HG03025 (cell line): ENCODE measurements at regions not wholly inside any gene's neighbourhood (a gene's known extent, or its start where the extent isn't known, plus 50 kb on each side); places are given as distances from the start of the nearest gene placed in this dataset.

Experiments used
- ATAC-seq: cut with Tn5 transposase; IDR thresholded peaks from one replicate; pipeline ENCODE4 v1.9.1; 2021; ENCODE audit warnings: mild to moderate bottlenecking, moderate library complexity; ENCODE audit not compliant: unreplicated experiment, low FRiP score

DNA sequence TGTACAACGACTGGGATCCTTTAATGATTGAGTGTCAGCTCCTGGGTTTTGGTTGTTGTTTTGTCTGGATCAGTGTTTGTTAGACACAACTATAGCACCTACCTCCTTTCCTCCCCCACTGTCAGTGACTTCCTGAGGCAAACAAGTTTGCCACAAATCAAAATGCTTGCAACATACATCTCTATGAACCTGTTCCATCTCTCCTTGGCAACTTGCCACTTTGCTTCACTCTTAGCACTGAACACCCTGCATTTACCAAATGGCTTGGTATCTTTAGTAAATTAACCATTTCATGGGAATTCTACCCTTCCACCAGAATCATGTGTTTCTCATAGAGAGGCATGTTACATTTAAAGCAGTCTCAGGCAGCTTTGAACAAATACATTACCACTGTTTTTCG lies 301.1 kb upstream of the TANK start:
- no peak for ATAC-seq

DNA sequence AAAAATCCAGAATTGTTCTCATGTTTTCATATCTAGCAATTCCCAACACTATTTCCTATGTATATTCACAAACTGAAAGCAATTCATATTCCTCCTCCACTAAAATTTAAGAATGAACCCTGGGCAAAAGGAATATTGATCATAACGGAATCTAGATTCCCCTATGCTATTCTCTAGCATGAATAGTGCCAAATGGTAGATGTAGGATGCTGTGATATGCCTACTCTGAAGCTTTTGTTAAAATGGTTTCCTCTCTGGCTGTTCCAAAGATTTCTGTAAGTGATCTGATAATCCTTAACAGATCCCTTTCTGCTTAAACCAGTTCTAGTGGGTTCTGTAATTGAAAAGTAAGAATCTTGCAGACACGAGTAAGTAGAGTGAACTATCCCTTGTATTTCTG lies 298.0 kb upstream of the TANK start:
- no peak for ATAC-seq

DNA sequence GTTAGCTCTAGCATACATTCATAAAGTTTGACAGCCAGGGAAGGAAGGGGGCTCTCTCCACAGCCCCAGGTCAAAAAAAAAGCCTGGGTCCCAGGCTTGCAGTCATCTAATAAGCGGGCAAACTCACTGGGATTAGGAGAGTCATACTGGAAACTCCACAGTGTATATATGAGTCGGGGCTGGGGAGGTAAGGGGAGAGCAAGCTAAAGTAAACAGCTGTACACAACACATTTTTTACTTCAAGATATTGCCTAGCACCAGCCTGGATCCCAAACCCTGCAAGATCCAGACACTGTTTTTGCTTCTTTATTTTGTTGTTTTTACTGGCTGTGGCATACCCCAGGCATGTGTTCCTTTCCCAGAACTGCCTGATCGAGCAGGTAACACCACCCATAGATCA lies 291.3 kb upstream of the TANK start:
- ATAC-seq: no peak

DNA sequence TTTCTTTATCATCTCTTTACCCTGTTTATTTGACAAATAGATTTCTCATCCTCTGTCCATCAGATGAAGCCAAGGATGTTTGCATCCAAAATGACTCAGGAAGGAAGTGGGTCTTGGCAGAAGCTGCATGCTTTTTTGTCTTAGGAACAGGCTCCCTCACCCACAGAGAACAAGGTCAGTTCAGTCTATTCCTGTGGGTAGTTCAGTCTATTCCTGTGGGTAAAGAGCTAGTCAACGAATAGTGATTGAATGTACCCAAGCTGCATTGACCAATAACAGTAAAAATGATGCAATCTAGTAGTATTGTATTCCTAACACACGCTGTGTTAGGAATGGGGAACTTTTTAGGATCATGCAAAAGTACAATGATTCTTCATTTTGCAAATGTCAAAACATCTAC lies 290.8 kb upstream of the TANK start:
- no peak for ATAC-seq

DNA sequence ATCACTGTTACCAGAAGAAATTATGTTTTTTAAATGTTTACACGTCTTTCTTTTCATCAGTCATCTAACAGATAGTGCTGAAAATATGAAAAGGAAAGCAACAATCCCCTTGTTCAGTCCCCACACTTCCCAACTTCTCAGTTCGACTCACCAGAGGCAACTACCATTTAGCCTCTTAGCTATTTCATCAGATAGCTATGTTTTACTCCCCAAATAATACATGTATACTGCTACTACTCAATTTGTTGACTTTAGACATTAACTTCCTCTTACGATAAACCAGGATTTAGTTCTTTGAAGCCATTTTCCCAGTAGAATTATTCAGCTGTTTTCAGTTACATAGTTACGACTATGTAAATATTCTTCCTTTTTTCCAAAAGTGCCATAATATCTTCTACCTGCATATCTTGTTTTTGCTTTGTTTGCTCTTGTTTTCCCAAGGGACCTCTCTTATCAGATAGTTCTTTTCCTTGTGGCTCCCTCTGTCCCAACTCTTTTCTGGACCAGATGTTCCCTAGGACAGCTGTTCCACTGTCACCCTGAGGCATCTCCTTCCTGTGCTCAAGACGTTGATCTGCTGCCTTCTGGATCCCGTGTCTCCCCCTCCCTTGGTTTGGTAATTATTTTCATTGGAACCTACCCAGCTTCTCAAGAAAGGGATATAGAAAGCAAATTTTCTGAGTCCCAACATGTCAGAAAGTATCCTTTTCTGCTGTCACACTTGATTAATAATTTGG lies 289.3 kb upstream of the TANK start:
- no peak for ATAC-seq

DNA sequence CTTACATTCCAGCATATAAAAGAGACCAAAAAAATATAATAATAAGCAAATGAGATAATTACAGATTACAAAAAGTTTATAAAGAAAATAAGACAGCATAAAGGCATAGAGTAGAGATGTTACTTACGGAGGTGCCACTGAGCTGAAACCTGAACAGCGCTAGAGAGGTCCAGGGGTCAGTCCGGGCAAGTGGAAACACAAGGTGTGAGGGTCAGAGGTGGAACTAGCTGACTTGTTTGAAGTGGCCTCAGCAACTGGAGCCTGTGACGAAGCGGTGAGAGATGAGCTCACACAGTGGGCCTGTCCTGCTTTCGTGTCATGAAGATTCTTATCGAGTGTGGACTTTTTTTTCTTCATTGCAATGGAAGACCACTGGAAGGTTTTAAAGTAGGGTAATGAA lies 288.3 kb upstream of the TANK start:
- ATAC-seq: no peak

DNA sequence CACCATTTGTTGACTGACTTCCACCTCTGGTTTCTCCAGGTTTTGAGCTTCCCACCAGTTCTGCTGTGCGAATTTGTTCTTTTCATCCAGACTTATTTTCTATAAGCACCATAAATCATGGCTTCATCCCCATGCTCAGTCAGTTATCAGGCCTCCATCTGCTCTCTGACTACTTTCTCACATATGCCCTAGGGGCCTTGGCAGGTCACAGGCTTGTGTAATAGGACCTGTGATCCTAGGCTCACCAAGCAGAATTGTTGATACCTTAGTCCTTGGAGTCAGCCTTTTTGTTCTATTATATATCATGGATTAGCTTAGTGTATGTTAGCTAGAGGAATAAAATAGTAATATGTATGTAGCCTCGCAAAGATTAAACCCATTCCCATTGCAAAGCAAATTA lies 284.2 kb upstream of the TANK start:
- no peak for ATAC-seq

DNA sequence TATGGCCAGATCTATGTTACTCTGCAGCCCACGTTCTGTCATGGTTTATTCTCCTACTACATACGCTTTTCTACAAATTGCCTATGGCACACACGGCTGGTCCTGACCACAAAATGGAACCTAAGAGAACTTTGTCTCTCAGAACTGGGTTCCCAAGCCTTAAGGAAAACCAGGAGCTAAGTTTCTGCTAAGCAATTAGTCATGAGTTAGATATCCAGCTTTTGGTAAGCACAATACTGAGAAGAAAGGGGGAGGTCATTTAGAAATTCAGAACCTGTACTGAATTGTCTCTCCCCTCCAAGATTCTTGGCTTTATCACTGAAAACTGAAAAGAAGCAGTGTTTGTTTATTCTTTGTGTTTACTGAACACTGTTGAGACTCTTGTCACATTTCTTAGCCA lies 283.5 kb upstream of the TANK start:
- no peak for ATAC-seq

DNA sequence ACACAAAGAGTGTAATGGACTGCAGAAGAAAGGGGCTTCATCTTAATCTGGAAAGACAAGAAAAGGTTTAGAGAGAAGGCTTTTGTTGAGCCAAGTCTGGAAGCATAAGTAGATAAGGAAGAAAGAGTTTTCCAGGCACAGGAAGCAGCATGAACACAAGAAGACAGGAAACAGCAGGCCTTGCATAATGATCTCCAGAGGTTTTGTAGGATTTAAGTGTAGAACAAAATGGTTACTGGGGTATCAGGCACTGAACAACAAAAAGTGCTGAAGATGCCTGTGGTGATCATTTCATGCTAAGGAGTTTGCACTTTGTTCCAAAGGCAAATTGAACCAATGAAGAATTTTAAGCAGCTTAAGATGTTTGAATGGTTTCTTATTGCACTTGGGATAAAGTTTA lies 281.6 kb upstream of the TANK start:
- no peak for ATAC-seq

DNA sequence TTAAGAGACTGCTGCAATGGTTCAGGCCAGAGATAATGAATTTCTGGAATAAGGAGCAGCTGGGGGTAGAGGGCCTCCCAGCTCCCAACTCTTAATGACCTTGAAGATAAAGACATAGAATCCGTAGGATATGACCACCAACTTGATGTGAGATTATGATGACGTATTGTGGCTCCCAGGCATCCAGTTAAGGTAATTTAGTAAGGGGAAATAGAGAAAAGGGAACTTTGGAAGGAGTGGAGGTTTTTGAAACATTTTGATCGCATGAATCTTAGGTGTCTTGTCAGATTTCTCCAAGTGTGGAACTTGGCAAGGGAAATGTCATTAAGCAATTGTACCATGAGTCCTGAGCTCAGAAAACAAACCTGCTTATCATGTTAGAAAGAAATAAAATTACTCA lies 277.3 kb upstream of the TANK start:
- no peak for ATAC-seq

DNA sequence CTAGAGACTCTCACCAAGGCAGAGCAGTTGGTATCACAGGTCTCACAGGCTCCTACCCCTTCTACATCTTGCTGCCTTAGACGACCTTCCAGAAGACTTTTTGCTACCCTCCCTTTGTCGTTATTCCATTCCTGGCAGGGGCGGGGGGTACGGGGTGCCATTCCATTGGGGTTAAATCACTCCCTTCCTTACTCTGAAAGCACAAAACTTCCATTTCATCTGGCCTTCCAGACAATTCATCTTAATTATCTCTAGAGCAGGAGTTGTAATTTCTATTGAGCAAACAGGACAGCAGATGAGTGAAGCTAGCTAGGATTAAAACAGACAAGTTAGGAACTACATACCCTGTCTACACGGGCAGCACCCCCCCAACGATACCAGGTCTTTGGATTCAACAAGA lies 276.2 kb upstream of the TANK start:
- no peak for ATAC-seq

DNA sequence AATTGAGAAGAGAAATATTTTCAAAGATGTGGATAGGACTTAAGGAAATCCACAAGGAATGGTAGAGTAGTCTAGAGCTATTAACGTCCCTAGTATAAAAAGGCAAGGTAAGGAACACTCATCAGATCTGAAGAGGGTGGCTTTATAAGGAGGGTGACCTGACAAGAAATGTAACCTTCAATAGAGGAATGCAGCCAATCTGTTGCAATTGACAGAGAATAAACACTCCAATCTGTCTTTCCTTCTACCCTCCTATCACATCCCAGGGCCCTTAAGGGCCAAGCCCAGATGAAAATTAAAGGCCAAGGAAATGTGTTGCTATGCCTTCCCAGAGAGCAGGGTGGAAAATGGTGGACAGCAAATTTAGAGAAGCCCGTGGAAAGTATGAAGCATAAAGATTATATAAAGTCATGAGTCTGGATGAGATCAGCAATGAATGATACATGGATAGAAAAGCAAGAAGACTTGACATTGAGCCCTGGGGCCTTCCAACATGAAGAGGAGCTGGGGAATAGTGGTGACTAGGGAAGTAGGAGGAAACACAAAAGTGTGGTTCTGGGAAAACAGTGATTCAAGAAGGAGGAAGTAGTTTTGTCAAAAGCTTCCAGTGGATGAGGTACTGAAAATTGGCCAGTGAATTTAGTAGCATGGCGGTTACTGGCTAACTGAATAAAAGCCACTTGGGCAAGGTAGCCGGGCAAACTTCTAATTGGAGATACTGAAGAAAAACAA lies 270.6 kb upstream of the TANK start:
- no peak for ATAC-seq

DNA sequence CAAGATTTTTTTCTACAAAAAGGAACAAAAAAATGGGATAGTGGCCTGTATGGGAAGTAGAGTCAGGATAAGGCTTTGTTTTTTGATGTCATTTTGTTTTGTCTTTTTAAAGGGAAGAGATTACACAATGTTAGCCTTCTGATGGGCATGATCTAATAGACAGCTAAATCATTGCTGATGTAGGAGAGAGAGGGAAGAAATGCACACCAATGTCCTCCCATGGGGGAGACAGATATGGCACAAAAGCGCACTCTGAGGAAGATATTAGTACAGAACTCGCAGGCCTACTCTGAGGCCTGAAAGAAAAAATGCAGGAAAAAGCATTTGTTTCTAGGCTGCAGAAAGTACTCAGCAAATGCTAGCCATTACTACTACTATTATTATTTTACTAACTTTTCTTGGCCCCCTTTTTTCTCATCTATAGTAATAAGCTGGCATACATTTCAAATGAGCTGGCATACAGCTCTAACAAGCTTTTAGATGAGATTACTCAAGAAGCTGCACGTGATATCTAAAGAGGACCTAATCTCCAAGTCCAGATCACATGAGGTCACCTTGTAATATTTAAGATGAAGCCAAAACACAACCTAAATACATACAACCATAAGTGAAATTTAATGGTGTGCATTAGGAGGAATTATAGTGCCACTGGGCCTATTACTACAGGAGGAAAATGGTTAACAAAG lies 269.4 kb upstream of the TANK start:
- ATAC-seq: no peak

DNA sequence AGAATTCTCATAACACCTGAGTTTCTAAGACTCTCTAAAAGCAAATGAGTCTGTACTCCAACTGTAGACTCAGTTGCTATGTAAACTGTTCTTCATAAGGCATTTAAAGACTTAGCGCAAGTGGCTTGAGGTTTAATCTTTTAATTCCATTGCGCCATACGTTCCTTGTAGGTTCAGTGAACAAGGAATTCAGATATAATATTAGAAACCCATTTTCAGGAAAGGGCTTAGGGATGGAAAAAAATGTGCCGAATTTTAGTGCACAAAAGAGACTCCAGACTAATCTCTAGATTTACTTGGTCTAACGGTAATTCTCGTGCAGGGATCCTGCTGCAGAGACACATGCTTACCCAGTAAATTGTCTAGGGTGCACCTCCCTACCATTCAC lies 268.9 kb upstream of the TANK start:
- no peak for ATAC-seq

DNA sequence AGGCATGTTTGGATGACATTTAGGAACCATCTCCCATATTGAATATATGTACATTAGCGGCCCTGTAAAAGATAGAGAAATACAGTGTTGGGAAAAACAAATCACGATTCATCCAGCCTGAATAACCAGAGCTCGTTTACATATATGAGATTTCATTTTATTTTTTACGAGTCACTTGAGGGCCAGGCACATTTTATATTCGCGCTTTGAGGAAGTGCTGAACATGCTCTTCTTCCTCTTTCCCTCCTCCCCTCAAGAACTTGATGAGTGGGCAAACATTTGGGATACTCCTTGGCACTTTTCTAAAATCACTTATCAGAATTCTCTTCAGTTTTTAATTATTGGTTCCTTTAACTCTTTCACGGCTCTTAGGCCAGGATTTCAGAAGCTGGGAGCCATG lies 268.0 kb upstream of the TANK start:
- no peak for ATAC-seq

DNA sequence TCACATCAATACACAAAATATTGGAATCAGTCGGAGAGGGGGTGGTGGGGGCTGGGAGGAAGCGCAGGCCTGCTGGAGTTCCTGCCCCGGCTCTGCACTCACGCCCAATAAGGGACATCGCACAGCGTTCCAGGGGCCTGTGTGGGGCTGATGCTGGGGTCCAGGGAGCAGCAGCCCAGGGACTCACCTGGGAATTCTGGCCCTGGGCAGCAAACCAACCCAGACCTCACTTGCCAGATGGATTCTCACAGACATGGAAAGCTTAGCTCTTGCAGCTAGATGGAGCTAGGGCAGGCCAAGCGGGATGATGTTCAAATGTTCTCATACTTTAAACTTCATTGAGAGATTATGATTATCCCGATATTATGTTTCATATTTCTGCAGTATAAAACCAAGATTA lies 266.6 kb upstream of the TANK start:
- ATAC-seq: no peak

DNA sequence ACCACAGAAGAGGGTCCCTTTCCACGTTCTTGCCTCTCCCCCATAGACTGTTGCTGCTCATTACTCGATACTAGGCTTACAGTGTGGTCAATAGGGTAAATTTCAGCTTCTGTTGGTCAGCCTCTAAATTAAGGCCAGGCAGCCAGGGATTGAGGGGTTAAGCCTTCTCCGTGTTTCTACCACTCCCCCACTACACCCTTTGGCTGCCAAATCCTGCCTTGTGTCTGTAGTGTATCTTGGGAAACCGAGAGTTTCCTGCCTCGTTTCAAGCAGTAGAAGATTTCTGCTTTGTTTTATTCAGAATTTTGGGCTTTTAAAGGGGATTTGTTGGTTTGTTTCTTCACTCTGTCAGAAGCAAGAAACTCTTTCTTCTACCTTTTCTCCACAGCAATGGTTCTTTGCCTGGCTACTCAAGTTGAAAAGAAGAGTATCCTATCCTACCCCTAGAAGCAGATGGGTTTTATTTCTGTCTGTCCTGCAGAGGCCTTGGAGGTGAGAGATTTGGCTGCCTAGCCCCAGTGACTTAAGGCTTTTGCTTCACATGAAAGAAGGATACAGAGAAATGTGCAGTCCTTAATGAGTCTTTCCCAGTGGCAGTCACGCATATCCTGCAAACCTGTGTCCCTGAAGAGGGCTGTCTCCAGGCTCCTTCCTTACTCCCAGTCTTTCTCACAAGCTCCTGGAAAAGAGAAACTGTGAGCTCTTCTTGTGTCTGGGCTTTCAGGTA lies 261.5 kb upstream of the TANK start:
- no peak for ATAC-seq

DNA sequence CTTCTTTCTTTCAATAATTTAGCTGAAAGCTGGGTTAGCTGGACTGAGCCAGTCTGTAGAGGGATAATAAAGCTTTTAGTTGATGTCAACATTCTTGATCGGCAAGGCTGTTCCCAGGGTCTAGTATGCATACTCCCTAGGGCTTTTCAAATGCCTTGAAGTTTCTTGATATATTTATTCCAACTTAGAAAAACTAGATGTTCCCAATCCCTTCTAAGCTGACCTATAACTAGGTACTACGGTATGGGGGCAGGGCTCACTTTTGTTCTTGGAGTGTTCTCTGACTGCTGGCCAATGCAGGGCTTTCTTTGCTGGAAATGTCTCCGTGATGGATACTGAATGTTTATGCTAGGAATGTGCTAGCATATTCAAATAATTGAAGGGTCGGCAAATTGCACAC lies 258.6 kb upstream of the TANK start:
- ATAC-seq: no peak

DNA sequence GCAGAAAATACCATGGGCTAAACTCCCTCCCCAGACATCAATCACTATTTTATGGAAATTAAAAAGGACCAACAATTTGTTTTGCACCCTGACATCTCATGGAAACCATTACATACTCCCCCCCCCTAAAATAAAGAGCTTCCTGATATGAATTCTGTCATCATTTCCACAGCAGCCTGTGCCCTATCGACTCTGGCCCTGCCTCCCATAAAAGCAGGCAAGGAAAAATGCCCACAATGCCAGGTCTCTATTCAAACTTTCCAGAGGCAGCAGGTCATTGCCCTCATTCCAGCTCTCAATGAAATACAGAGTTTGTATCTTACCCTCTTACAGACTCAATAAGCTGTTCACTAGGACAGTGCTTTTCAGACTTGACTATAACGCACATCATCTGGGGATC lies 254.4 kb upstream of the TANK start:
- ATAC-seq: no peak

DNA sequence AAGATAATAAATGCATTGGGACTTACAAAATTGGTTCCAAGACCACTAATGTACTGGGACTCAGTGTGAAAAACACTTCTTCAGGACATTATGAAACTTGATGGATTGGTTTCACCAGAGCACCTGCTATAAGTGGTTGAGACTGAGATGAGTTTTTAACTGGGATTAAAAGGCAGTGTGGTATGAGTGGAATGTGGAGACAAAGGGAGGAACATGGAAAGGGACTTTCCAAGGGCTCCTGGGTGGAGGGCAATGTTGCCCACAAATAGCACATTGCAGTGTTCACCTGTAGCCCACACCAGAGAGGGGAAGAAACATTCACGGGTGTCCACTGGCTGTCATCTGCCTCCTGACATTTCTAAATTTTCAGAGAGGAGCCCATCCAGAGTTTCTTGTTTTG lies 253.3 kb upstream of the TANK start:
- no peak for ATAC-seq

DNA sequence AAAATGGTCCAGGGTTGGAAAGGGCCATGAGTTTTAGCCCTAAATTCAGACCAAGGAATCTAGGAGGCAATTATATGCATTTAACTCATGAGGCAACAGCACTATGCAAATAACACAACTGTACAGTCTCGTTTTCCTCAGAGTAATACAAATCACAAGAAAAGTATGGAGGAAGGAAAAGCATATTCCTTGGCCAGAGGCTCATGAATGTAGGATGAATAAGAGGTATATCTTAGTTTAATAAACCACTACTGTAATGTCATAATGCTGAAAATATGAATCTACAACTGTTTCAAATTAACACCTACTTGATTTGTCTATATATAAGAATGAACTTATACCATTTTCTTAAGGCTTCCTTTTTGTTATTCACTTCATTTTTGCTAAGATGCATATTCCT lies 252.5 kb upstream of the TANK start:
- ATAC-seq: no peak
